K562 (cell line): ENCODE measurements at regions not wholly inside any gene's neighbourhood (a gene's known extent, or its start where the extent isn't known, plus 50 kb on each side); places are given as distances from the start of the nearest gene placed in this dataset.

Source experiments
- ATAC-seq: fragments of 200-7000 bp; cut with Tn5 transposase; 3 replicates; pipeline ENCODE4 v1.9.1; 2020; ENCODE audit warnings: moderate library complexity
- BruUV-seq: library from RNA; stranded (reverse); fragments of 400-500 nt; replicated peaks from 2 replicates; lab custom pipeline; 2021; lab: Mats Ljungman, UMichigan
- CTCF ChIA-PET: fragments of 300-600 bp; formaldehyde crosslinking; extraction: SDS; loops from one replicate; lab custom pipeline; 2021; ENCODE audit warnings: low intra/inter-chr PET ratio; lab: Yijun Ruan, JAX
- POLR2A ChIA-PET: fragments of 300-600, 350-650 bp; sonication (Branson Sonifier 250); formaldehyde crosslinking; extraction: SDS; loops from one replicate; lab custom pipeline; 2021; ENCODE audit warnings: antibody characterized with exemption, inconsistent platforms; lab: Yijun Ruan, JAX
- DNase-seq, 4 experiments: peaks; one replicate each; pipeline versions ENCODE4 v3.0.0 to v3.0.0-alpha.2; 2011 to 2018; ENCODE audit warnings: low spot score in 3 of 4, mixed read lengths in 3 of 4; ENCODE audit errors: extremely low read depth in 1 of 4
- FAIRE-seq: peaks from 2 replicates; lab custom pipeline; 2011; peaks lifted over from hg19 to GRCh38; lab: Jason Lieb, UNC
- H2AFZ ChIP-seq: 2 replicates; pipeline ENCODE4 v1.6.0; 2011; ENCODE audit warnings: low read depth, low read length, control low read depth, inconsistent platforms
- H3K27ac ChIP-seq: fragments of 200-600 bp; 3 replicates; pipeline ENCODE4 v1.8.0; 2011; ENCODE audit warnings: low read depth, mild to moderate bottlenecking, control low read depth, inconsistent platforms, low read length, moderate library complexity, mixed read lengths; ENCODE audit errors: extremely low read depth
- H3K27me3 ChIP-seq, 2 experiments: fragments of 300-600 bp in 1 of 2; 2 replicates in 1 of 2; 3 replicates in 1 of 2; pipeline versions ENCODE4 v1.6.0 to v1.8.0; 2011; ENCODE audit warnings: inconsistent platforms in 2 of 2, low read length in 2 of 2, mild to moderate bottlenecking in 1 of 2, mixed read lengths in 1 of 2, moderate library complexity in 1 of 2; ENCODE audit not compliant: control insufficient read depth in 2 of 2, insufficient read depth in 2 of 2
- H3K36me3 ChIP-seq: fragments of 300-600 bp; 3 replicates; pipeline ENCODE4 v1.8.0; 2011; ENCODE audit warnings: mild to moderate bottlenecking, low read length, inconsistent platforms; ENCODE audit not compliant: control insufficient read depth, insufficient read depth
- H3K4me1 ChIP-seq, 2 experiments: fragments of 200-600 bp in 1 of 2; replicated peaks in 1 of 2; 2 replicates in 1 of 2; 3 replicates in 1 of 2; pipeline versions ENCODE4 v1.5.1 to v1.8.0; 2011; ENCODE audit warnings: inconsistent platforms in 2 of 2, low read length in 2 of 2, mild to moderate bottlenecking in 1 of 2, mixed read lengths in 1 of 2, moderate library complexity in 1 of 2; ENCODE audit not compliant: control insufficient read depth in 2 of 2, insufficient read depth in 2 of 2
- H3K4me2 ChIP-seq: 2 replicates; pipeline ENCODE4 v1.6.1; 2011; ENCODE audit warnings: low read length, control low read depth, inconsistent platforms, mixed read lengths; ENCODE audit not compliant: insufficient read depth
- H3K4me3 ChIP-seq: fragments of 200-600 bp; sonication (generic), shearing (Covaris generic); 2 replicates; pipeline ENCODE4 v1.5.1; 2016; ENCODE audit warnings: control low read depth, inconsistent platforms
- H3K79me2 ChIP-seq: fragments of 200-600 bp; 3 replicates; pipeline ENCODE4 v1.8.0; 2011; ENCODE audit warnings: low read length, inconsistent platforms; ENCODE audit not compliant: control insufficient read depth, insufficient read depth
- H3K9ac ChIP-seq, 2 experiments: 2 replicates each; pipeline versions ENCODE4 v1.6.0 to v1.6.1; 2011; ENCODE audit warnings: low read depth in 2 of 2, low read length in 2 of 2, control low read depth in 1 of 2, inconsistent platforms in 1 of 2, mild to moderate bottlenecking in 1 of 2, mixed read lengths in 1 of 2; ENCODE audit not compliant: insufficient read depth in 1 of 2
- H3K9me1 ChIP-seq: one replicate; pipeline ENCODE4 v1.6.0; 2011; ENCODE audit warnings: inconsistent platforms, mild to moderate bottlenecking, low read length, moderate library complexity; ENCODE audit not compliant: control insufficient read depth, insufficient read depth
- H3K9me3 ChIP-seq: replicated peaks from 2 replicates; pipeline ENCODE4 v1.5.1; 2011; ENCODE audit warnings: low read depth, low read length, inconsistent platforms; ENCODE audit not compliant: control insufficient read depth, insufficient read depth
- H4K20me1 ChIP-seq: replicated peaks from 2 replicates; pipeline ENCODE4 v1.6.1; 2011; ENCODE audit warnings: low read length, inconsistent platforms, mixed read lengths; ENCODE audit not compliant: control insufficient read depth, insufficient read depth
- CBFA2T3 ChIP-seq: fragments of 450-650 bp; IDR thresholded peaks from 2 replicates; pipeline ENCODE4 v1.6.1; 2017
- GMEB1 ChIP-seq: fragments of 250-450 bp; sonication (Bioruptor Pico); IDR thresholded peaks from 2 replicates; pipeline ENCODE4 v1.4.0; 2020; ENCODE audit warnings: mild to moderate bottlenecking
- HDAC2 ChIP-seq: fragments of 450-650 bp; IDR thresholded peaks from 2 replicates; pipeline ENCODE4 v1.6.1; 2016; ENCODE audit warnings: mild to moderate bottlenecking
- PRDM10 ChIP-seq: fragments of 450-650 bp; IDR thresholded peaks from 2 replicates; pipeline ENCODE4 v1.6.1; 2018; ENCODE audit not compliant: partially characterized antibody
- XRCC3 ChIP-seq: fragments of 450-650 bp; IDR thresholded peaks from 2 replicates; pipeline ENCODE4 v1.6.1; 2017; ENCODE audit warnings: mild to moderate bottlenecking, moderate library complexity
- ZFP36 ChIP-seq: fragments of 150-350 bp; IDR thresholded peaks from 2 replicates; pipeline ENCODE4 v1.6.1; 2018; ENCODE audit warnings: low read length, low read depth; ENCODE audit not compliant: partially characterized antibody
- ZNF133 ChIP-seq: fragments of 250-450 bp; sonication (Bioruptor Pico); IDR thresholded peaks from 2 replicates; pipeline ENCODE4 v1.4.0; 2020; ENCODE audit warnings: mild to moderate bottlenecking
- ZNF174 ChIP-seq: fragments of 250-450 bp; sonication (Bioruptor Pico); IDR thresholded peaks from 2 replicates; pipeline ENCODE4 v1.4.0; 2020; ENCODE audit warnings: mild to moderate bottlenecking
- ZNF277 ChIP-seq: fragments of 250-450 bp; sonication (Bioruptor Pico); IDR thresholded peaks from 2 replicates; pipeline ENCODE4 v1.8.0; 2022; ENCODE audit warnings: inconsistent platforms, mild to moderate bottlenecking, moderate library complexity, borderline replicate concordance
- WGBS: fragments of 100-300 bp; shearing (Covaris generic); methylation state at CpG from one replicate; pipeline ENCODE4 v1.1.6; 2016; ENCODE audit warnings: low coverage, mixed read lengths; ENCODE audit not compliant: insufficient coverage; ENCODE audit errors: missing lambda C conversion rate; 5-methylcytosine and 5-hydroxymethylcytosine counted together
- in situ Hi-C: fragments of 300-500 bp; cut with MboI; formaldehyde crosslinking; loops from 4 replicates; pipeline ENCODE4 v1.15.0; 2018; ENCODE audit warnings: inconsistent platforms, mixed read lengths
- intact Hi-C: fragments of 100-400 bp; cut with micrococcal nuclease; formaldehyde crosslinking; loops from 2 replicates; pipeline ENCODE4 v1.14.2; 2022

GRCh38 chr16:64724339-64724738 lies 397.5 kb downstream of the CDH11 start:
- no TSS peak for BruUV-seq
- Histone ChIP-seq H3K4me3 (no peak overlapping the region), H3K9me1 (no peaks in the 10 kb centered on the region), H3K27ac (no peak overlapping the region), H3K9ac (no peak overlapping the region), H4K20me1 (no peaks in the 10 kb centered on the region), H3K36me3 (no peaks in the 10 kb centered on the region), H2AFZ (no peak overlapping the region), H3K4me1 (no peaks in the 10 kb centered on the region), H3K9me3 (no peaks in the 10 kb centered on the region), H3K4me2 (no peak overlapping the region)
- CTCF ChIA-PET: no interaction called here
- in situ Hi-C loops: no loop called here
- FAIRE-seq (no peak), ATAC-seq (no peak), DNase-seq (no peak)
- WGBS: 2% methylated on average over 5 of the region's 5 CpGs
- POLR2A ChIA-PET: interaction anchor here (0.6 kb wide), 1 partner anchor 14 kb away, joined by 4 read pairs; no protein-coding TSS in a partner anchor
- intact Hi-C loops: no loop called here
- no peak for TF ChIP-seq HDAC2
- no peak for TF ChIP-seq ZNF133 (CRISPR knock-in tag)
- TF ChIP-seq XRCC3: no peak
- TF ChIP-seq, all 486 proteins: peak for 0
- Histone ChIP-seq H3K27me3 (no peaks in the 10 kb centered on the region), H3K79me2 (no peaks in the 10 kb centered on the region)

GRCh38 chr16:64718486-64718885 lies 403.4 kb downstream of the CDH11 start:
- H3K4me1 ChIP-seq: no peaks in the 10 kb centered on the region
- ChIA-PET CTCF (no interaction called here), POLR2A (no interaction called here)
- in situ Hi-C loops: no loop called here
- H3K4me2 ChIP-seq: no peak overlapping the region
- FAIRE-seq: no peak
- H3K9me1 ChIP-seq: no peaks in the 10 kb centered on the region
- BruUV-seq: no TSS peak
- H3K27ac ChIP-seq: no peak overlapping the region
- no peak for DNase-seq
- H3K79me2 ChIP-seq: no peaks in the 10 kb centered on the region
- H3K36me3 ChIP-seq: no peaks in the 10 kb centered on the region
- no peaks in the 10 kb centered on the region for H3K27me3 ChIP-seq
- no peak for ATAC-seq
- no peaks in the 10 kb centered on the region for H3K9me3 ChIP-seq
- no peaks in the 10 kb centered on the region for H4K20me1 ChIP-seq
- intact Hi-C loops: no loop called here
- H3K9ac ChIP-seq: no peak overlapping the region
- no peak overlapping the region for H2AFZ ChIP-seq
- 3% methylated on average over 7 of the region's 7 CpGs for WGBS
- H3K4me3 ChIP-seq: no peak overlapping the region
- no peak for TF ChIP-seq ZNF174 (CRISPR knock-in tag)
- TF ChIP-seq ZNF277 (CRISPR knock-in tag): no peak
- TF ChIP-seq CBFA2T3: no peak
- TF ChIP-seq ZFP36: no peak
- no peak for TF ChIP-seq GMEB1
- no peak for TF ChIP-seq ZNF133 (CRISPR knock-in tag)
- no peak for TF ChIP-seq PRDM10
